H1 (cell line): ENCODE measurements at regions not wholly inside any gene's neighbourhood (a gene's known extent, or its start where the extent isn't known, plus 50 kb on each side); places are given as distances from the start of the nearest gene placed in this dataset.

Experiments
- CTCF ChIA-PET: fragments of 300-600 bp; sonication (Branson Sonifier 250); formaldehyde crosslinking; loops from one replicate; lab custom pipeline; 2021; ENCODE audit not compliant: partially characterized antibody; lab: Charles Lee
- POLR2A ChIA-PET: fragments of 300-600 bp; sonication (Branson Sonifier 250); formaldehyde crosslinking; loops from one replicate; lab custom pipeline; 2021; ENCODE audit warnings: inconsistent platforms; ENCODE audit not compliant: partially characterized antibody; lab: Charles Lee
- DNase-seq, 2 experiments: peaks; one replicate each; pipeline versions ENCODE4 v3.0.0 to v3.0.0-alpha.2; 2010 to 2022; ENCODE audit warnings: low spot score in 2 of 2, low read depth in 1 of 2, mixed read lengths in 1 of 2
- FAIRE-seq: peaks from 2 replicates; lab custom pipeline; 2011; peaks lifted over from hg19 to GRCh38; lab: Jason Lieb, UNC
- H2AFZ ChIP-seq: 2 replicates; pipeline ENCODE4 v1.8.1; 2012; ENCODE audit warnings: low read length, inconsistent platforms
- H2AK5ac ChIP-seq: 2 replicates; pipeline ENCODE4 v1.6.1; 2013; ENCODE audit warnings: low read depth, low read length
- H2BK120ac ChIP-seq: replicated peaks from 2 replicates; pipeline ENCODE3; 2013; ENCODE audit warnings: low read depth, low read length, inconsistent platforms
- H2BK12ac ChIP-seq: 2 replicates; pipeline ENCODE4 v1.6.1; 2013; ENCODE audit warnings: low read depth, low read length
- H2BK15ac ChIP-seq: 2 replicates; pipeline ENCODE4 v1.6.1; 2013; ENCODE audit warnings: low read length
- H2BK20ac ChIP-seq: 2 replicates; pipeline ENCODE4 v1.6.1; 2013; ENCODE audit warnings: low read length
- H2BK5ac ChIP-seq: 2 replicates; pipeline ENCODE4 v1.6.1; 2013; ENCODE audit warnings: low read depth, low read length
- H3K14ac ChIP-seq: 2 replicates; pipeline ENCODE4 v1.6.1; 2013; ENCODE audit warnings: inconsistent platforms; ENCODE audit not compliant: insufficient read length
- H3K18ac ChIP-seq: 2 replicates; pipeline ENCODE4 v1.6.1; 2013; ENCODE audit warnings: low read length; ENCODE audit errors: extremely low read depth
- H3K23ac ChIP-seq: 2 replicates; pipeline ENCODE4 v1.6.1; 2013; ENCODE audit warnings: inconsistent platforms; ENCODE audit not compliant: insufficient read length
- H3K23me2 ChIP-seq: 2 replicates; pipeline ENCODE4 v1.6.1; 2013; ENCODE audit warnings: low read depth, low read length
- H3K27ac ChIP-seq: 2 replicates; pipeline ENCODE4 v1.6.1; 2011; ENCODE audit warnings: low read depth, low read length, inconsistent platforms
- H3K27me3 ChIP-seq, 4 experiments: replicated peaks in 1 of 4; 1 replicate in 1 of 4; 2 replicates in 3 of 4; pipeline versions ENCODE4 v1.6.1 to v1.8.1; 2011 to 2013; ENCODE audit warnings: low read length in 3 of 4, mild to moderate bottlenecking in 3 of 4, inconsistent platforms in 2 of 4, mixed read lengths in 2 of 4, moderate library complexity in 1 of 4; ENCODE audit not compliant: control insufficient read depth in 3 of 4, insufficient read depth in 3 of 4; ENCODE audit errors: extremely low read depth in 1 of 4
- H3K36me3 ChIP-seq, 4 experiments: 2 replicates each; pipeline versions ENCODE4 v1.6.1 to v1.8.1; 2011 to 2013; ENCODE audit warnings: mild to moderate bottlenecking in 4 of 4, low read length in 3 of 4, moderate library complexity in 2 of 4, control low read depth in 1 of 4, inconsistent platforms in 1 of 4; ENCODE audit not compliant: insufficient read depth in 4 of 4, control insufficient read depth in 2 of 4
- H3K4ac ChIP-seq: replicated peaks from 2 replicates; pipeline ENCODE3; 2013; ENCODE audit warnings: low read length, low read depth, mixed read lengths, inconsistent platforms; ENCODE audit not compliant: insufficient read length
- H3K4me1 ChIP-seq, 4 experiments: replicated peaks in 1 of 4; 1 replicate in 1 of 4; 2 replicates in 3 of 4; pipeline versions ENCODE4 v1.6.1 to v1.8.1; 2011 to 2013; ENCODE audit warnings: low read length in 3 of 4, inconsistent platforms in 2 of 4, mixed read lengths in 1 of 4; ENCODE audit not compliant: insufficient read depth in 4 of 4, control insufficient read depth in 3 of 4
- H3K4me2 ChIP-seq, 2 experiments: 2 replicates each; pipeline versions ENCODE4 v1.6.1 to v1.8.1; 2011 to 2013; ENCODE audit warnings: low read depth in 2 of 2, low read length in 2 of 2, control low read depth in 1 of 2, inconsistent platforms in 1 of 2, mild to moderate bottlenecking in 1 of 2; ENCODE audit not compliant: insufficient read depth in 1 of 2
- H3K4me3 ChIP-seq, 4 experiments: fragments of 200-600, 300-600 bp in 1 of 4; sonication (generic), shearing (Covaris generic), sonication (Bioruptor Twin) in 1 of 4; 2 replicates each; pipeline versions ENCODE4 v1.5.1 to v1.8.1; 2011 to 2016; ENCODE audit warnings: low read length in 4 of 4, low read depth in 3 of 4, control low read depth in 2 of 4, inconsistent platforms in 2 of 4, mild to moderate bottlenecking in 2 of 4, mixed read lengths in 1 of 4, moderate library complexity in 1 of 4; ENCODE audit not compliant: insufficient read depth in 2 of 4; ENCODE audit errors: extremely low read depth in 1 of 4
- H3K56ac ChIP-seq: replicated peaks from 2 replicates; pipeline ENCODE3; 2013; ENCODE audit warnings: low read depth, mild to moderate bottlenecking, mixed read lengths, low read length, inconsistent platforms; ENCODE audit not compliant: insufficient read length
- H3K79me1 ChIP-seq: 2 replicates; pipeline ENCODE4 v1.6.1; 2013; ENCODE audit warnings: low read depth, low read length, control low read depth
- H3K79me2 ChIP-seq, 2 experiments: 2 replicates each; pipeline versions ENCODE4 v1.6.1 to v1.8.1; 2012 to 2013; ENCODE audit warnings: low read length in 2 of 2, mild to moderate bottlenecking in 2 of 2, inconsistent platforms in 1 of 2; ENCODE audit not compliant: insufficient read depth in 2 of 2, control insufficient read depth in 1 of 2
- H3K9ac ChIP-seq, 4 experiments: replicated peaks in 1 of 4; 1 replicate in 1 of 4; 2 replicates in 3 of 4; pipeline versions ENCODE4 v1.6.1 to v1.8.1; 2011 to 2013; ENCODE audit warnings: low read depth in 3 of 4, low read length in 3 of 4, control low read depth in 2 of 4, mild to moderate bottlenecking in 2 of 4, moderate library complexity in 2 of 4, inconsistent platforms in 1 of 4; ENCODE audit errors: extremely low read depth in 1 of 4
- H3K9me3 ChIP-seq, 2 experiments: 2 replicates each; pipeline versions ENCODE4 v1.6.1 to v1.8.1; 2012 to 2013; ENCODE audit warnings: mild to moderate bottlenecking in 2 of 2, moderate library complexity in 2 of 2, control low read depth in 1 of 2, inconsistent platforms in 1 of 2, low read depth in 1 of 2, low read length in 1 of 2, mixed read lengths in 1 of 2; ENCODE audit not compliant: insufficient read depth in 2 of 2
- H4K20me1 ChIP-seq, 2 experiments: replicated peaks in 1 of 2; 2 replicates each; pipeline versions ENCODE3 to v1.8.1; 2011 to 2013; ENCODE audit warnings: inconsistent platforms in 2 of 2, low read length in 2 of 2, mild to moderate bottlenecking in 1 of 2; ENCODE audit not compliant: insufficient read depth in 2 of 2, control insufficient read depth in 1 of 2
- H4K5ac ChIP-seq: 2 replicates; pipeline ENCODE4 v1.6.1; 2013; ENCODE audit warnings: low read length, low read depth, mixed read lengths, inconsistent platforms; ENCODE audit not compliant: insufficient read length
- H4K8ac ChIP-seq: 2 replicates; pipeline ENCODE4 v1.8.0; 2013; ENCODE audit warnings: mild to moderate bottlenecking, moderate library complexity, low read length, inconsistent platforms; ENCODE audit not compliant: insufficient read depth; ENCODE audit errors: extremely low read depth
- H4K91ac ChIP-seq: replicated peaks from 2 replicates; pipeline ENCODE3; 2013; ENCODE audit warnings: low read length, mixed read lengths, inconsistent platforms; ENCODE audit not compliant: insufficient read length
- ASH2L ChIP-seq: fragments of 200-600, 300-600 bp; sonication (generic); IDR thresholded peaks from one replicate; pipeline ENCODE4 v1.7.1; 2017; ENCODE audit warnings: low read length
- CBX5 ChIP-seq: fragments of 300-800, 300-1000 bp; sonication (generic); IDR thresholded peaks from 2 replicates; pipeline ENCODE4 v1.7.1; 2016; ENCODE audit warnings: antibody characterized with exemption, low read length, low read depth
- CTBP2 ChIP-seq: IDR thresholded peaks from 2 replicates; pipeline ENCODE4 v1.7.0; 2011; ENCODE audit warnings: borderline replicate concordance, mild to moderate bottlenecking, moderate library complexity, mixed read lengths, low read length; ENCODE audit not compliant: insufficient read depth, insufficient read length
- EGR1 ChIP-seq: IDR thresholded peaks from 2 replicates; pipeline ENCODE4 v1.6.1; 2011; ENCODE audit warnings: low read depth, low read length, borderline replicate concordance
- KDM4A ChIP-seq: IDR thresholded peaks from one replicate; pipeline ENCODE4 v1.7.1; 2012; ENCODE audit warnings: low read depth, mild to moderate bottlenecking, moderate library complexity, low read length, inconsistent platforms; ENCODE audit not compliant: severe bottlenecking
- KDM5A ChIP-seq: fragments of 200-600 bp; IDR thresholded peaks from 2 replicates; pipeline ENCODE4 v1.7.1; 2012; ENCODE audit warnings: mild to moderate bottlenecking, low read length, inconsistent platforms, mixed read lengths
- NRF1 ChIP-seq: IDR thresholded peaks from 2 replicates; pipeline ENCODE4 v1.6.1; 2011; ENCODE audit warnings: mild to moderate bottlenecking, low read depth, low read length, improper control_type of control experiment
- RAD21 ChIP-seq, 2 experiments: IDR thresholded peaks in 1 of 2; conservative IDR thresholded peaks in 1 of 2; 2 replicates each; pipeline ENCODE4 v1.6.1; 2011; ENCODE audit warnings: low read depth in 2 of 2, low read length in 2 of 2, improper control_type of control experiment in 1 of 2, inconsistent platforms in 1 of 2, mild to moderate bottlenecking in 1 of 2, moderate library complexity in 1 of 2
- RNF2 ChIP-seq: fragments of 200-900, 300-1000 bp; sonication (generic); IDR thresholded peaks from 2 replicates; pipeline ENCODE4 v1.7.1; 2016; ENCODE audit warnings: borderline replicate concordance, low read depth, mild to moderate bottlenecking, antibody characterized with exemption, low read length; ENCODE audit not compliant: poor library complexity, severe bottlenecking; ENCODE audit errors: missing control alignments
- SIX5 ChIP-seq: IDR thresholded peaks from 2 replicates; pipeline ENCODE4 v1.6.1; 2011; ENCODE audit warnings: mild to moderate bottlenecking, low read depth, low read length
- TCF12 ChIP-seq: IDR thresholded peaks from 2 replicates; pipeline ENCODE4 v1.6.1; 2011; ENCODE audit warnings: low read depth, mild to moderate bottlenecking, low read length
- WGBS, 2 experiments: shearing (Covaris generic) in 1 of 2; methylation state at CpG; one replicate each; pipeline versions ENCODE4 v1.1.6 to v1.1.7; 2013 to 2015; ENCODE audit warnings: low lambda C conversion rate in 2 of 2, mixed read lengths in 2 of 2, inconsistent platforms in 1 of 2, low coverage in 1 of 2, missing lambda C conversion rate in 1 of 2; ENCODE audit not compliant: insufficient replicate concordance in 2 of 2, insufficient coverage in 1 of 2, insufficient read length in 1 of 2; ENCODE audit errors: extremely low coverage in 1 of 2, missing lambda C conversion rate in 1 of 2; 5-methylcytosine and 5-hydroxymethylcytosine counted together
- TF ChIP-seq, protein P1 (sequence below): IDR thresholded peaks from 2 replicates; pipeline ENCODE4 v1.6.1; 2011; ENCODE audit warnings: low read length, improper control_type of control experiment

GRCh38 chr12:41737423-41737822 lies 407.3 kb downstream of the GXYLT1 start:
- no peak overlapping the region for H3K4me2 ChIP-seq
- FAIRE-seq, result no peak
- no peak overlapping the region for H3K4ac ChIP-seq
- H3K18ac ChIP-seq, result no peak overlapping the region
- H2AFZ ChIP-seq, result no peak overlapping the region
- H2BK120ac ChIP-seq, result no peak overlapping the region
- H3K4me3 ChIP-seq, result no peak overlapping the region
- WGBS, 2 experiments, result 90% methylated on average over 3 of the region's 3 CpGs; no CpG with 5 or more reads in 1 of the 2 experiments
- no peak overlapping the region for H2BK12ac ChIP-seq
- ChIA-PET CTCF (interaction anchor here (0.6 kb wide), 1 partner anchor 1865 kb away, joined by 3 read pairs; no protein-coding TSS in a partner anchor), POLR2A (no interaction called here)
- H3K56ac ChIP-seq, result no peak overlapping the region
- H2BK15ac ChIP-seq, result no peak overlapping the region
- no peak overlapping the region for H2AK5ac ChIP-seq
- no peaks in the 10 kb centered on the region for H3K79me1 ChIP-seq
- no peaks in the 10 kb centered on the region for H3K79me2 ChIP-seq
- no peak for DNase-seq
- H3K4me1 ChIP-seq, result no peaks in the 10 kb centered on the region
- H4K91ac ChIP-seq, result no peak overlapping the region
- H3K14ac ChIP-seq, result no peak overlapping the region
- no peak overlapping the region for H2BK5ac ChIP-seq
- no peaks in the 10 kb centered on the region for H3K36me3 ChIP-seq
- H3K27me3 ChIP-seq, result no peaks in the 10 kb centered on the region
- no peaks in the 10 kb centered on the region for H3K9me3 ChIP-seq
- H4K5ac ChIP-seq, result no peak overlapping the region
- H3K27ac ChIP-seq, result no peak overlapping the region
- no peak overlapping the region for H4K8ac ChIP-seq
- H2BK20ac ChIP-seq, result no peak overlapping the region
- no peaks in the 10 kb centered on the region for H4K20me1 ChIP-seq
- no peak overlapping the region for H3K9ac ChIP-seq
- H3K23me2 ChIP-seq, result no peaks in the 10 kb centered on the region; the same call in 1 of the 2 replicates
- H3K23ac ChIP-seq, result no peak overlapping the region
- TF ChIP-seq EGR1 (no peak), RAD21 (IDR thresholded peaks at IDR 0.05 in 1 of 2, conservative IDR thresholded peaks at IDR 0.05 in 1 of 2; ENCODE audit: low read depth in 2 of 2, low read length in 2 of 2) (no peak), CTBP2 (no peak), KDM5A (no peak), NRF1 (no peak), CBX5 (no peak), SIX5 (no peak), KDM4A (no peak), TCF12 (no peak), ASH2L (no peak), RNF2 (no peak)
- TF ChIP-seq, protein P1, sequence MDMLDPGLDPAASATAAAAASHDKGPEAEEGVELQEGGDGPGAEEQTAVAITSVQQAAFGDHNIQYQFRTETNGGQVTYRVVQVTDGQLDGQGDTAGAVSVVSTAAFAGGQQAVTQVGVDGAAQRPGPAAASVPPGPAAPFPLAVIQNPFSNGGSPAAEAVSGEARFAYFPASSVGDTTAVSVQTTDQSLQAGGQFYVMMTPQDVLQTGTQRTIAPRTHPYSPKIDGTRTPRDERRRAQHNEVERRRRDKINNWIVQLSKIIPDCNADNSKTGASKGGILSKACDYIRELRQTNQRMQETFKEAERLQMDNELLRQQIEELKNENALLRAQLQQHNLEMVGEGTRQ, result no peak
